ENCODE measurements at regions not wholly inside any gene's neighbourhood (a gene's known extent, or its start where the extent isn't known, plus 50 kb on each side); places are given as distances from the start of the nearest gene placed in this dataset.

GRCh38 chr1:79741720-79742421 lies 735.3 kb upstream of the ADGRL4 start:
- in situ Hi-C loops (cut with MboI; ENCODE audit: low pct_unique_long_range_greater_than_20kb, low sequenced_read_pairs, unreplicated experiment), result no loop called here

DNA sequence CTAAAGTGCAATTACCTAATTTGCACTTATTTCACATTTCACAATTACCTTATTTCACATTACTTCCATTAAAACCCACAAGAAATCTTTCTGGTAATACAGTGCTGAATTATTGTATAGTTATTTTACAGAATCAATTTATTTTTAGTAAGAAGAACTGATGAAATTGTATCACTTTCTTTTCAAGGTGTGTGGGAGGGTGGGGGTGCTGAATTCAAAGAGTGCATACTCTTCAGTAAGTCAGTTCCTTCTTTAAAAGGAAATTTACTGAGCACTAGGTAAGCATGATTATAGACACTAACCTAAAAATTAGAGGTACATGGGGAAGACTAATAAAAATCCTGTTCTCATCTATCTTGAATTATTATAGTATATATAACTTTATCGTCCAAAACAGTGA lies 731.6 kb upstream of the ADGRL4 start:
- in situ Hi-C loops (cut with MboI; ENCODE audit: low pct_unique_long_range_greater_than_20kb, low sequenced_read_pairs, unreplicated experiment), result no loop called here
- TF ChIP-seq, protein P1, sequence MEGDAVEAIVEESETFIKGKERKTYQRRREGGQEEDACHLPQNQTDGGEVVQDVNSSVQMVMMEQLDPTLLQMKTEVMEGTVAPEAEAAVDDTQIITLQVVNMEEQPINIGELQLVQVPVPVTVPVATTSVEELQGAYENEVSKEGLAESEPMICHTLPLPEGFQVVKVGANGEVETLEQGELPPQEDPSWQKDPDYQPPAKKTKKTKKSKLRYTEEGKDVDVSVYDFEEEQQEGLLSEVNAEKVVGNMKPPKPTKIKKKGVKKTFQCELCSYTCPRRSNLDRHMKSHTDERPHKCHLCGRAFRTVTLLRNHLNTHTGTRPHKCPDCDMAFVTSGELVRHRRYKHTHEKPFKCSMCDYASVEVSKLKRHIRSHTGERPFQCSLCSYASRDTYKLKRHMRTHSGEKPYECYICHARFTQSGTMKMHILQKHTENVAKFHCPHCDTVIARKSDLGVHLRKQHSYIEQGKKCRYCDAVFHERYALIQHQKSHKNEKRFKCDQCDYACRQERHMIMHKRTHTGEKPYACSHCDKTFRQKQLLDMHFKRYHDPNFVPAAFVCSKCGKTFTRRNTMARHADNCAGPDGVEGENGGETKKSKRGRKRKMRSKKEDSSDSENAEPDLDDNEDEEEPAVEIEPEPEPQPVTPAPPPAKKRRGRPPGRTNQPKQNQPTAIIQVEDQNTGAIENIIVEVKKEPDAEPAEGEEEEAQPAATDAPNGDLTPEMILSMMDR (IDR thresholded peaks at IDR 0.05; ENCODE audit: extremely low read depth, insufficient read depth, missing control alignments), result no peak
- no peak for DNase-seq (ENCODE audit: low spot score)

More at GRCh38 chr1:79741720-79742421, 735.3 kb upstream of the ADGRL4 start:
- peak; percentile 9 for DNase-seq (ENCODE audit: low spot score)
- TF ChIP-seq, protein P1 (IDR thresholded peaks at IDR 0.05; ENCODE audit: extremely low read depth, insufficient read depth, missing control alignments), result no peak

DNA sequence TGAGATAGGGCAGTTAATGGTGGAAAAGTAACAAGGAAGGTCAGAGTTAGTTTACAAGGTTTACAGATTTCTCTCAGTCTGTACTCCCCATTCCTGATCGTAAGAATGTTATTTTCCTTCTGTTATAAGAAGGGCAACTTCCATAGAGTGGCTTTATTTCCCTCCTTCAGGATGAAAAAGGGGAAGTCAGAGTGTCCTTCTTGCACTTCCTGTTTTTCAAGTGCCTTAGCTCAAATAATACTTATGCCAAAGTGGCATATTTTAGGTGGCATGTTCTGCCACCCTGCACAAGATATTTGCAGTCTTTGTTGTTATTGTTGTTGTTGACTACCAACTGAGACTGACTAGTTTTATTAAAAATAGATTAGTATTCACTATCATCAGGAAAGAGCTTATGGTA lies 730.7 kb upstream of the ADGRL4 start:
- TF ChIP-seq, protein P1 (IDR thresholded peaks at IDR 0.05; ENCODE audit: extremely low read depth, insufficient read depth, missing control alignments), result no peak
- DNase-seq (ENCODE audit: low spot score), result no peak
- in situ Hi-C loops (cut with MboI; ENCODE audit: low pct_unique_long_range_greater_than_20kb, low sequenced_read_pairs, unreplicated experiment), result no loop called here

DNA sequence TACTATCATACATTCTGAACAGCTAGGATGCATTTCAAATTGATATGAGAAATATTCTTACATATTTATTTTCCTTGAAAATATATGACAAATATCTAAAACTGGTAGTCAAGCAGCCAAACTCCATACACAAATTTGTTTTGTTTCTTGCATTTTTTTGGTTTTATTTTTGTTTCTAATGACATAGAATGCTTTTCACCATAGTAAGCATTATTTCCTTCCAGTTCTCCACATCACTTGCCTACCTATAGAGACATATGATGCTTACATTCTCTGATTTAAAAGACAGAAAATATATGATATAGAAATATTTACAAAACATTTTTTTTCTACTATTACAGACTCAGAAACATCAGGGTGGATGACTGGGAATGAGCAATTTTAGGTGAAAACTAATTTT lies 726.4 kb upstream of the ADGRL4 start:
- TF ChIP-seq, protein P1 (IDR thresholded peaks at IDR 0.05; ENCODE audit: extremely low read depth, insufficient read depth, missing control alignments), result no peak
- in situ Hi-C loops (cut with MboI; ENCODE audit: low pct_unique_long_range_greater_than_20kb, low sequenced_read_pairs, unreplicated experiment), result no loop called here
- no peak for DNase-seq (ENCODE audit: low spot score)

GRCh38 chr1:79726911-79727310 lies 720.4 kb upstream of the ADGRL4 start:
- DNase-seq (ENCODE audit: low spot score), result no peak
- in situ Hi-C loops (cut with MboI; ENCODE audit: low pct_unique_long_range_greater_than_20kb, low sequenced_read_pairs, unreplicated experiment), result no loop called here
- TF ChIP-seq, protein P1 (IDR thresholded peaks at IDR 0.05; ENCODE audit: extremely low read depth, insufficient read depth, missing control alignments), result no peak

DNA sequence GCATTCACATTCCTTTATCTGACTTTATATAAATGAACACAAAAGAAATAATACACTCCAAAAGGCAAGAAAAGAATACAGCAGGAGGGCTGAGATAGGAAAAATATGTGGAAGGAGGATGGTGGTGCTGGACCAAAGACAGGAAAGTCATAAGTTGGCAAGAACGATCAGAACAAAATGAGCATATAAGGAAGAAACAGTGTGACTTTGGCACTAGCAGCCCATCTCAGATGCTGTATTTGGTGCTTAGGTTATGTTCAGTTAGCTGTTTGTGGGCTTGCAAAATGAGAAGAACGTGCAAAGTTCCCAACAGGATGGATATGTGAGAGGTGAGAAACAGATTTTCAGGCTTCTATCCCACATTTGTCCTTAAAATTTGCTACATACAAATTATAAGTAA lies 719.8 kb upstream of the ADGRL4 start:
- in situ Hi-C loops (cut with MboI; ENCODE audit: low pct_unique_long_range_greater_than_20kb, low sequenced_read_pairs, unreplicated experiment), result no loop called here
- DNase-seq (ENCODE audit: low spot score), result no peak
- TF ChIP-seq, protein P1 (IDR thresholded peaks at IDR 0.05; ENCODE audit: extremely low read depth, insufficient read depth, missing control alignments), result no peak

Measured in GM13977 (cell line).